ENCODE measurements at regions not wholly inside any gene's neighbourhood (a gene's known extent, or its start where the extent isn't known, plus 50 kb on each side); places are given as distances from the start of the nearest gene placed in this dataset.

DNA sequence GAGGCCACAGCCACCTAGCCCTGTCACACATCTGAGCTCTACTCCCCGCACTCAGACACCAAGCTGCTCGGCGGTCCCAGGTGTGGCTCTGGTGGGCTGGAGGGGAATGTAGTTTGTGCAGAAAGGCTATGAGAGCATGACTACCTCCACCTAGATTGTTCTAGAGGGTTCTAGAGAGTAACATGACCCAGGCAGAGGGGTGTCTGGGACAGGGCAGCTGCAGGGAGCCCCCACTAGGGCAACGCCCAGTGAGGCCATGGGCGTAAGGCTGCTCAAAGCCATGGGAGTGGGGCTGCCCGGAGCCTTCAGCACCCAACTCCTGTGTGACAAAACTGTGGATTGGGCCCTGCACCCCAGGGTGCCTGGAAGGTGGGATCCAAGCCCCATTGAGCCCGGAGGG, 511.4 kb upstream of the MYT1L start:
- TF ChIP-seq ZFP3 (CRISPR knock-in tag; IDR thresholded peaks at IDR 0.05) (no peak), ISL1 (CRISPR knock-in tag; IDR thresholded peaks at IDR 0.05) (no peak), OSR1 (CRISPR knock-in tag; IDR thresholded peaks at IDR 0.05) (no peak), RARB (CRISPR knock-in tag; IDR thresholded peaks at IDR 0.05) (no peak), ZC3H10 (CRISPR knock-in tag; IDR thresholded peaks at IDR 0.05) (no peak), ZFP30 (CRISPR knock-in tag; IDR thresholded peaks at IDR 0.05) (no peak), CSDC2 (CRISPR knock-in tag; IDR thresholded peaks at IDR 0.05) (no peak), ARNTL (CRISPR knock-in tag; IDR thresholded peaks at IDR 0.05; ENCODE audit: borderline replicate concordance, low read depth) (no peak), SNAI2 (CRISPR knock-in tag; IDR thresholded peaks at IDR 0.05) (no peak)
- TF ChIP-seq, protein P1, sequence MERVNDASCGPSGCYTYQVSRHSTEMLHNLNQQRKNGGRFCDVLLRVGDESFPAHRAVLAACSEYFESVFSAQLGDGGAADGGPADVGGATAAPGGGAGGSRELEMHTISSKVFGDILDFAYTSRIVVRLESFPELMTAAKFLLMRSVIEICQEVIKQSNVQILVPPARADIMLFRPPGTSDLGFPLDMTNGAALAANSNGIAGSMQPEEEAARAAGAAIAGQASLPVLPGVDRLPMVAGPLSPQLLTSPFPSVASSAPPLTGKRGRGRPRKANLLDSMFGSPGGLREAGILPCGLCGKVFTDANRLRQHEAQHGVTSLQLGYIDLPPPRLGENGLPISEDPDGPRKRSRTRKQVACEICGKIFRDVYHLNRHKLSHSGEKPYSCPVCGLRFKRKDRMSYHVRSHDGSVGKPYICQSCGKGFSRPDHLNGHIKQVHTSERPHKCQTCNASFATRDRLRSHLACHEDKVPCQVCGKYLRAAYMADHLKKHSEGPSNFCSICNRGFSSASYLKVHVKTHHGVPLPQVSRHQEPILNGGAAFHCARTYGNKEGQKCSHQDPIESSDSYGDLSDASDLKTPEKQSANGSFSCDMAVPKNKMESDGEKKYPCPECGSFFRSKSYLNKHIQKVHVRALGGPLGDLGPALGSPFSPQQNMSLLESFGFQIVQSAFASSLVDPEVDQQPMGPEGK (CRISPR knock-in tag; IDR thresholded peaks at IDR 0.05; ENCODE audit: borderline replicate concordance) = no peak
- TF ChIP-seq, protein P2, sequence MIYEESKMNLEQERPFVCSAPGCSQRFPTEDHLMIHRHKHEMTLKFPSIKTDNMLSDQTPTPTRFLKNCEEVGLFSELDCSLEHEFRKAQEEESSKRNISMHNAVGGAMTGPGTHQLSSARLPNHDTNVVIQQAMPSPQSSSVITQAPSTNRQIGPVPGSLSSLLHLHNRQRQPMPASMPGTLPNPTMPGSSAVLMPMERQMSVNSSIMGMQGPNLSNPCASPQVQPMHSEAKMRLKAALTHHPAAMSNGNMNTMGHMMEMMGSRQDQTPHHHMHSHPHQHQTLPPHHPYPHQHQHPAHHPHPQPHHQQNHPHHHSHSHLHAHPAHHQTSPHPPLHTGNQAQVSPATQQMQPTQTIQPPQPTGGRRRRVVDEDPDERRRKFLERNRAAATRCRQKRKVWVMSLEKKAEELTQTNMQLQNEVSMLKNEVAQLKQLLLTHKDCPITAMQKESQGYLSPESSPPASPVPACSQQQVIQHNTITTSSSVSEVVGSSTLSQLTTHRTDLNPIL (CRISPR knock-in tag; IDR thresholded peaks at IDR 0.05; ENCODE audit: low read depth) = no peak
- TF ChIP-seq, protein P3, sequence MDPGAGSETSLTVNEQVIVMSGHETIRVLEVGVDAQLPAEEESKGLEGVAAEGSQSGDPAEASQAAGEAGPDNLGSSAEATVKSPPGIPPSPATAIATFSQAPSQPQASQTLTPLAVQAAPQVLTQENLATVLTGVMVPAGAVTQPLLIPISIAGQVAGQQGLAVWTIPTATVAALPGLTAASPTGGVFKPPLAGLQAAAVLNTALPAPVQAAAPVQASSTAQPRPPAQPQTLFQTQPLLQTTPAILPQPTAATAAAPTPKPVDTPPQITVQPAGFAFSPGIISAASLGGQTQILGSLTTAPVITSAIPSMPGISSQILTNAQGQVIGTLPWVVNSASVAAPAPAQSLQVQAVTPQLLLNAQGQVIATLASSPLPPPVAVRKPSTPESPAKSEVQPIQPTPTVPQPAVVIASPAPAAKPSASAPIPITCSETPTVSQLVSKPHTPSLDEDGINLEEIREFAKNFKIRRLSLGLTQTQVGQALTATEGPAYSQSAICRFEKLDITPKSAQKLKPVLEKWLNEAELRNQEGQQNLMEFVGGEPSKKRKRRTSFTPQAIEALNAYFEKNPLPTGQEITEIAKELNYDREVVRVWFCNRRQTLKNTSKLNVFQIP (CRISPR knock-in tag; IDR thresholded peaks at IDR 0.05; ENCODE audit: borderline replicate concordance, low read depth) = no peak
- TF ChIP-seq, protein P4, sequence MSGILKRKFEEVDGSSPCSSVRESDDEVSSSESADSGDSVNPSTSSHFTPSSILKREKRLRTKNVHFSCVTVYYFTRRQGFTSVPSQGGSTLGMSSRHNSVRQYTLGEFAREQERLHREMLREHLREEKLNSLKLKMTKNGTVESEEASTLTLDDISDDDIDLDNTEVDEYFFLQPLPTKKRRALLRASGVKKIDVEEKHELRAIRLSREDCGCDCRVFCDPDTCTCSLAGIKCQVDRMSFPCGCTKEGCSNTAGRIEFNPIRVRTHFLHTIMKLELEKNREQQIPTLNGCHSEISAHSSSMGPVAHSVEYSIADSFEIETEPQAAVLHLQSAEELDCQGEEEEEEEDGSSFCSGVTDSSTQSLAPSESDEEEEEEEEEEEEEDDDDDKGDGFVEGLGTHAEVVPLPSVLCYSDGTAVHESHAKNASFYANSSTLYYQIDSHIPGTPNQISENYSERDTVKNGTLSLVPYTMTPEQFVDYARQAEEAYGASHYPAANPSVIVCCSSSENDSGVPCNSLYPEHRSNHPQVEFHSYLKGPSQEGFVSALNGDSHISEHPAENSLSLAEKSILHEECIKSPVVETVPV (CRISPR knock-in tag; IDR thresholded peaks at IDR 0.05) = no peak

All from SK-N-SH treated with all-trans-retinoic acid at 6 μM for 48 hours (cell line).